Activated B cell treated with CpG ODN at 0.5 μM for 24 hours (primary cell): ENCODE measurements at regions not wholly inside any gene's neighbourhood (a gene's known extent, or its start where the extent isn't known, plus 50 kb on each side); places are given as distances from the start of the nearest gene placed in this dataset.

Source experiments
- ATAC-seq: fragments of 200-7000 bp; cut with Tn5 transposase; one replicate; pipeline ENCODE4 v1.10.0; 2021; ENCODE audit warnings: low read depth, mild to moderate bottlenecking, moderate library complexity
- CTCF ChIA-PET: fragments of 350-600 bp; sonication (Branson Sonifier 250); formaldehyde crosslinking; loops from one replicate; lab custom pipeline; 2021; ENCODE audit warnings: antibody characterized with exemption; lab: Charles Lee
- POLR2A ChIA-PET: fragments of 350-600 bp; sonication (Branson Sonifier 250); formaldehyde crosslinking; loops from one replicate; lab custom pipeline; 2021; ENCODE audit warnings: antibody characterized with exemption; lab: Charles Lee
- DNase-seq: peaks from one replicate; pipeline ENCODE4 v3.0.0; 2022
- H3K27ac Mint-ChIP-seq: one replicate; pipeline ENCODE4 v1.8.0; 2020; ENCODE audit warnings: mixed read lengths
- H3K27me3 Mint-ChIP-seq: one replicate; pipeline ENCODE4 v1.8.0; 2021; ENCODE audit warnings: mixed read lengths
- H3K36me3 Mint-ChIP-seq: one replicate; pipeline ENCODE4 v1.8.0; 2021; ENCODE audit warnings: low read depth, mixed read lengths
- H3K4me1 Mint-ChIP-seq: one replicate; pipeline ENCODE4 v1.8.0; 2021; ENCODE audit warnings: mixed read lengths
- H3K4me3 Mint-ChIP-seq: one replicate; pipeline ENCODE4 v1.8.0; 2020; ENCODE audit warnings: mild to moderate bottlenecking, mixed read lengths
- H3K9me3 Mint-ChIP-seq: one replicate; pipeline ENCODE4 v1.8.0; 2020; ENCODE audit warnings: mixed read lengths
- CTCF ChIP-seq: fragments of 200-600 bp; IDR thresholded peaks from one replicate; pipeline ENCODE4 v1.8.0; 2022; ENCODE audit warnings: antibody characterized with exemption, mild to moderate bottlenecking
- intact Hi-C: fragments of 100-400 bp; cut with micrococcal nuclease; formaldehyde crosslinking; loops from one replicate; pipeline ENCODE4 v1.15.1; 2024

DNA sequence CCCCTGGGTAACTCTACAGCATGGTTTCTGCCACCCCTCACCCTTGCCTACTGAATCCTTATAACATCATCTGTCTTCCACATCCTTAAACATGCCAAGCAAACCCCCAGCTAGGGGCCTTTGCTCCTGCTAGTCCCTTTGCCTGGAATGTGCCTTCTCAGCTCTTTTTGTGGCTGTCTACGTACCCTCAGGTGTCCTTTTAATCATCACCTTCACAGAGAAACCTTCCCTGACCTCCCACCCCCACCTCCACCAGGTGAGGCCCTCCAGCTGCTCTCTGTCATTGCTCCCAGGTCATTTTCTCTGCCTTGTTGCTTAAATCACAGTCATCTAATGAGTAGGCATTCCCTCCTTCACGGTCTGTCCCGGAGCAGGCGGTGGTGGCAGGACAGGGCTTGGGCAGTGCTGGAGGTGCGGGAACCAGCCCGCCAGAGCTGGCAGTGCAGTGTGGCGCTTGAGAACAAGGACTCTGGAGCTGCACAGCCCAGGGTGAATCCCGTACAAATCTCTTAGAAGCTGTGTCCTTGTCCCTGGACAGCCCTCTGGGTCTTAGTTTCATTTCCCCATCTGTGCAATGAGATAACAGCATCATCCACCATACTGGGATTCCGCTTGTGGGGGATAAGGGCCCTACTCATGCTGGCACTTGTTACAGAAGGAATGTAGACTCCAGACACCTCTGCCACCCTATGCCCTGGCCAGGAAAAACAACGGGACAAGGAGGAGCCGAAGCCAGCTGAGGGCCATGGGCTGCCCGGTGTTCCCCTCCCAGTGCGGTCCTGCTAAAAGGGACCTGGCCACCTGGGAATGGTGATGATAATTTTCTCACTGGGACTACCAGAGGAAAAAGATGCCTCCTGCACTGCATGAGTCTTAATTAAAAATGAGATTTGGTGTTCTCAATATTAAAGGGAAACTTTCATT, 52.1 kb upstream of the IQSEC1 start:
- ATAC-seq (no peak), DNase-seq (no peak)
- no peaks in the 10 kb centered on the region for H3K36me3 Mint-ChIP-seq
- H3K27ac Mint-ChIP-seq, result no peak overlapping the region
- no peaks in the 10 kb centered on the region for H3K9me3 Mint-ChIP-seq
- POLR2A ChIA-PET, result interaction anchor here (0.6 kb wide), 1 partner anchor 187 kb away, joined by 3 read pairs; no protein-coding TSS in a partner anchor
- TF ChIP-seq CTCF, result no peak
- intact Hi-C loops, result no loop called here
- no peaks in the 10 kb centered on the region for H3K27me3 Mint-ChIP-seq
- H3K4me3 Mint-ChIP-seq, result no peak overlapping the region
- no peaks in the 10 kb centered on the region for H3K4me1 Mint-ChIP-seq
- CTCF ChIA-PET, result no interaction called here

DNA sequence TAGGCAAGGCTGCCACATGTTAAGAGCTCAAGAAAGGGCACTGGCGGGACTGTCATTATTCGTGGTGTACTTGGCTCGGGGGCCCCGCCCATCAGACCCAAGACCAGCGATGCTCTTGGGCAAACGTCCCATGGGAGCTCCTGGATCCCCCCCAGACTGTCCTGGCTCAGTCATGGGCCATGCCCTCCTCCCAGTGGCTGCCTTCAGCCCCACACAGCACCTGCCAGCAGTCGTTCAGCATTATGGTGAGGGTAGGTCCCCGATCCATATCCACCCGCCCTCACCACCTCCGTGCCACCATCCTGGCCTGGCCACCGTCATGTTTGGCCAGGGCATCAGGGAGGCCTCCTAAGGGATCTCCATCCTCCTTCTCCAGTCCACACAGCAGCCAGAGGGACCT, 51.4 kb upstream of the IQSEC1 start:
- Mint-ChIP-seq H3K36me3 (no peaks in the 10 kb centered on the region), H3K9me3 (no peaks in the 10 kb centered on the region), H3K4me1 (no peaks in the 10 kb centered on the region), H3K4me3 (no peak overlapping the region), H3K27me3 (no peaks in the 10 kb centered on the region), H3K27ac (no peak overlapping the region)
- ATAC-seq (no peak), DNase-seq (no peak)
- TF ChIP-seq CTCF, result no peak
- ChIA-PET POLR2A (no interaction called here), CTCF (no interaction called here)
- intact Hi-C loops, result no loop called here

DNA sequence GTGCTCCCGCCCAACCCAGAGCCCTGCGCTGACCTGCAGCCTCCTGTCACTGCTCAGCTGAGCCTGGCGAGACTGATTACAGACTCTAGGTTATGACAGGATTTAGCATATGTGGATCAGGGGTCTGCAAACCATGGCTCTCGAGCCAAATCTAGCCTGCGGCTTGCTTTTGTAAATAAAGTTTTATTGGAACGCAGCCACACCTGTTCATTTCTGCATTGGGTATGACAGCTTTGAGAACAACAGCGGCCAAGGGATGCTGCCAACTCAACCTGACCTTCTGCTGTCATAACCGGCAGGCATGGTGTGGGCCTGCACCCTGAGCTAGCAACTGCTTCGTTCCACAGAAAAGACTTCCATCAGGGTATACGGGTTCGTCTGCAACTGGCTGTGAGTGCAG, 50.5 kb upstream of the IQSEC1 start:
- no peaks in the 10 kb centered on the region for H3K4me1 Mint-ChIP-seq
- POLR2A ChIA-PET, result no interaction called here
- DNase-seq, result no peak
- H3K4me3 Mint-ChIP-seq, result no peak overlapping the region
- intact Hi-C loops, result no loop called here
- CTCF ChIA-PET, result no interaction called here
- no peaks in the 10 kb centered on the region for H3K36me3 Mint-ChIP-seq
- ATAC-seq, result no peak
- no peak for TF ChIP-seq CTCF
- H3K27ac Mint-ChIP-seq, result no peak overlapping the region
- H3K27me3 Mint-ChIP-seq, result no peaks in the 10 kb centered on the region
- H3K9me3 Mint-ChIP-seq, result no peaks in the 10 kb centered on the region

DNA sequence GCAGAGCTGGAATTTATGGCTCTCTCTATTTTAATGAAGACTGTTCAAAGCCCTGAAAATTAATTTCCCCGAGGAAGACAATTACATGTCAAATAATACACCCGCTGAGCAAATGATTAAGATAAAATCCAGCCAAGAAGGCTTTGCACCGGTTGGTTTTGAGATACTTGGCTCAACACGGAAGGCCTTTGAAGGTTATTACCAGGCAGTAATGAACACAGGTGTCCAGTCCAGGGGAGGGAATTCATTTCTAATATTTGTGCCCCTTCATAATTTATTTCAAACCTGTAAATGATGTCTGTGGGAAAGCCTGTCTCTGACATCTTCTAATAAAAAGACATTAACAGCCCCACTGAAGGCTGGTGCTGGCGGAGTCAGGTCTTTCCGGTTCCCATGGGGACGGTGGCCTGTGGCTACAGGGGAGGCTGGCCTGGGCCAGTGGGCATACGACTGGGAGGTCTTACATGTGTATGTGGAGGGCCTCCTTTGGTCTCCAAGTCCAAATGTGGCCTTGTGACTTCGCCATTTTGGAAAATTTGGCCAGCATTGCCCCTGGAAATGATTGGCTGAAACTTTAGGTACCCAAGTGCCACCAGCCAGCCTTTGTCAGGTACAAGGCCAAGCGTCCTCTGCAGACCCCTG, 49.9 kb upstream of the IQSEC1 start:
- Mint-ChIP-seq H3K9me3 (no peaks in the 10 kb centered on the region), H3K4me1 (no peaks in the 10 kb centered on the region), H3K4me3 (no peak overlapping the region), H3K27me3 (no peaks in the 10 kb centered on the region), H3K27ac (no peak overlapping the region), H3K36me3 (no peaks in the 10 kb centered on the region)
- CTCF ChIA-PET, result no interaction called here
- DNase-seq (no peak), ATAC-seq (no peak)
- POLR2A ChIA-PET, result no interaction called here
- intact Hi-C loops, result no loop called here
- TF ChIP-seq CTCF, result no peak
